ENCODE measurements at regions not wholly inside any gene's neighbourhood (a gene's known extent, or its start where the extent isn't known, plus 50 kb on each side); places are given as distances from the start of the nearest gene placed in this dataset.

- H3K27me3 Mint-ChIP-seq (ENCODE audit: unreplicated experiment): peaks cover 7% of the 10 kb centered on the region
- H3K4me3 Mint-ChIP-seq (ENCODE audit: unreplicated experiment): no peak overlapping the region
- DNase-seq (ENCODE audit: extremely low spot score, unreplicated experiment): no peak
- peaks cover 25% of the 10 kb centered on the region for H3K9me3 Mint-ChIP-seq (ENCODE audit: unreplicated experiment)
- no peaks in the 10 kb centered on the region for H3K36me3 Mint-ChIP-seq (ENCODE audit: unreplicated experiment)
- no peaks in the 10 kb centered on the region for H3K4me1 Mint-ChIP-seq (ENCODE audit: unreplicated experiment)
- TF ChIP-seq CTCF (IDR thresholded peaks at IDR 0.05): no peak
- H3K27ac Mint-ChIP-seq (ENCODE audit: unreplicated experiment): no peak overlapping the region
These were observed 165.3 kb downstream of the ERCC6L2 start for GRCh38 chr9:96040591-96041461.

- H3K4me3 Mint-ChIP-seq (ENCODE audit: unreplicated experiment): no peak overlapping the region
- no peak for TF ChIP-seq CTCF (IDR thresholded peaks at IDR 0.05)
- no peak for DNase-seq (ENCODE audit: extremely low spot score, unreplicated experiment)
- no peaks in the 10 kb centered on the region for H3K36me3 Mint-ChIP-seq (ENCODE audit: unreplicated experiment)
- no peak overlapping the region for H3K27ac Mint-ChIP-seq (ENCODE audit: unreplicated experiment)
- peaks cover 8% of the 10 kb centered on the region for H3K27me3 Mint-ChIP-seq (ENCODE audit: unreplicated experiment)
- H3K4me1 Mint-ChIP-seq (ENCODE audit: unreplicated experiment): no peaks in the 10 kb centered on the region
- peaks cover 25% of the 10 kb centered on the region for H3K9me3 Mint-ChIP-seq (ENCODE audit: unreplicated experiment)
These were observed 163.4 kb downstream of the ERCC6L2 start for GRCh38 chr9:96038914-96039313.

DNA sequence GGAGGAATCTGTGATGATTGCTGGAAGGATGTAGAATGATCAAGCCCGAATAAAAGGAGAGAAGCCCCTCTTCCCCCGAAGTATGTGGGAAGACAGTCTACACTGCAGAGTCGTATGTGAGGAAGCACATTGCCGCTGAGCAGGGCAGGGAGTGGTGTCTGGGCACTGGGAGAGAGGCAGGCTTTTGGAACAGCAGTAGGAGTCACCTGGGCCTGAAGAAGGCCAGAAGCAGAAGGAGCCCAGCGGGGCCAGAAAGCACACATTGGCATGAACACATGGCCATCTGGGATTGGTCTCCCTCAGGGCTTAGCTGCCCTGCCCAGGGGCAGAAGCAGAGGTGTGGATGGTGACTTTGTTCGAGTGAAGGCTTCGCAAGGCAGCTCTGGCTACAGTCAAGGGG is 162.8 kb downstream of the ERCC6L2 start:
- Mint-ChIP-seq H3K4me3 (ENCODE audit: unreplicated experiment) (no peak overlapping the region), H3K27me3 (ENCODE audit: unreplicated experiment) (peaks cover 6% of the 10 kb centered on the region), H3K36me3 (ENCODE audit: unreplicated experiment) (no peaks in the 10 kb centered on the region), H3K27ac (ENCODE audit: unreplicated experiment) (no peak overlapping the region), H3K4me1 (ENCODE audit: unreplicated experiment) (no peaks in the 10 kb centered on the region), H3K9me3 (ENCODE audit: unreplicated experiment) (peaks cover 25% of the 10 kb centered on the region)
- no peak for TF ChIP-seq CTCF (IDR thresholded peaks at IDR 0.05)
- no peak for DNase-seq (ENCODE audit: extremely low spot score, unreplicated experiment)

DNA sequence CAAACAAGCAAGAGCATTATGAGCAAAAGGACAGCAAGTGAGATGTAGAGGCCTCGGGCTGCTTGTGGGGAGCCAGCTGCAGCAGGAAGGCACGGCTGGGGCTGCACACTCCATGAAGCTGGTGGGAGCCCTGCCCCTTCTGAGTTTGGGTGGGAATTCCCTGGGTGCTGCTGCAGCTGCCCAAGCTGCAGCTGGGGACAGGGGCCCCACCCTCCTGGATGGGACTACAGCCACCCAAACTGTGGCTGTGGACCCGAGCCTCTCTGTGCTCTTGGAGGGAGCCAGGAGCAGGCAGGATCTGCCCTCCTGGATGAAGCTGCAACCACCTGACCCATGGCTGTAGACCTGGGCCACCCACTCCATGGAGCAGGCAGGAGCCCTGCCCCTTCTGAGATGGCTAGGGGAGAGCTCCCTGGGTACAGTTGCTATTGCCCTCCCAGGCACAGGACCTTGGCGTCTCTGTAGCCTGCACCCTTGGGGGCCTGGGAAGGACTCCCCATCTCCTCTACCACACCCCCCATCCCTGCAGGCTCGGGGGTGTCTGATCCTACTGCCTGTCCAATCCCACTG is 159.1 kb downstream of the ERCC6L2 start:
- no peak for DNase-seq (ENCODE audit: extremely low spot score, unreplicated experiment)
- Mint-ChIP-seq H3K36me3 (ENCODE audit: unreplicated experiment) (no peaks in the 10 kb centered on the region), H3K27ac (ENCODE audit: unreplicated experiment) (no peak overlapping the region), H3K4me3 (ENCODE audit: unreplicated experiment) (no peak overlapping the region), H3K4me1 (ENCODE audit: unreplicated experiment) (peaks cover 19% of the 10 kb centered on the region), H3K27me3 (ENCODE audit: unreplicated experiment) (peaks cover 2% of the 10 kb centered on the region), H3K9me3 (ENCODE audit: unreplicated experiment) (peaks cover 25% of the 10 kb centered on the region)
- TF ChIP-seq CTCF (IDR thresholded peaks at IDR 0.05): no peak

GRCh38 chr9:96033896-96034295 is 158.4 kb downstream of the ERCC6L2 start:
- H3K36me3 Mint-ChIP-seq (ENCODE audit: unreplicated experiment): no peaks in the 10 kb centered on the region
- no peak for TF ChIP-seq CTCF (IDR thresholded peaks at IDR 0.05)
- H3K9me3 Mint-ChIP-seq (ENCODE audit: unreplicated experiment): peaks cover 20% of the 10 kb centered on the region
- H3K27me3 Mint-ChIP-seq (ENCODE audit: unreplicated experiment): peaks cover 2% of the 10 kb centered on the region
- H3K4me3 Mint-ChIP-seq (ENCODE audit: unreplicated experiment): no peak overlapping the region
- DNase-seq (ENCODE audit: extremely low spot score, unreplicated experiment): no peak
- H3K4me1 Mint-ChIP-seq (ENCODE audit: unreplicated experiment): peaks cover 19% of the 10 kb centered on the region
- no peak overlapping the region for H3K27ac Mint-ChIP-seq (ENCODE audit: unreplicated experiment)

All from osteocyte (in vitro differentiated cells).